Natural killer cell (primary cell): ENCODE measurements at regions not wholly inside any gene's neighbourhood (a gene's known extent, or its start where the extent isn't known, plus 50 kb on each side); places are given as distances from the start of the nearest gene placed in this dataset.

Experiments used
- ATAC-seq, 3 donors: fragments of 150-1000 bp in 2 of 3; fragments of 200-7000 bp in 1 of 3; cut with Tn5 transposase; 1 replicate in 1 of 3; 2 replicates in 2 of 3; pipeline ENCODE4 v1.10.0; 2021; ENCODE audit warnings: mild to moderate bottlenecking in 2 of 3, moderate library complexity in 2 of 3
- DNase-seq, 2 donors: peaks; one replicate each; pipeline versions ENCODE4 v3.0.0 to v3.0.0-alpha.2; 2013 to 2021; ENCODE audit warnings: mixed read lengths in 1 of 2
- H3K27ac ChIP-seq: one replicate; pipeline ENCODE4 v1.5.1; 2013; ENCODE audit warnings: mild to moderate bottlenecking, low read length
- H3K27me3 ChIP-seq: one replicate; pipeline ENCODE4 v1.6.1; 2013; ENCODE audit warnings: low read length; ENCODE audit not compliant: control insufficient read depth, insufficient read depth
- H3K36me3 ChIP-seq: one replicate; pipeline ENCODE4 v1.6.1; 2013; ENCODE audit warnings: low read length; ENCODE audit not compliant: control insufficient read depth, insufficient read depth
- H3K4me1 ChIP-seq: one replicate; pipeline ENCODE4 v1.6.1; 2013; ENCODE audit warnings: low read length; ENCODE audit not compliant: control insufficient read depth, insufficient read depth
- H3K4me3 ChIP-seq: one replicate; pipeline ENCODE4 v1.5.1; 2013; ENCODE audit warnings: low read length
- H3K9me3 ChIP-seq: one replicate; pipeline ENCODE4 v1.6.1; 2013; ENCODE audit warnings: low read length; ENCODE audit not compliant: control insufficient read depth, insufficient read depth
- H3K27ac Mint-ChIP-seq, 2 donors: one replicate each; pipeline ENCODE4 v1.8.0; 2022; ENCODE audit warnings: mild to moderate bottlenecking in 2 of 2, mixed read lengths in 2 of 2, moderate library complexity in 1 of 2
- H3K27me3 Mint-ChIP-seq, 2 donors: one replicate each; pipeline ENCODE4 v1.8.0; 2022; ENCODE audit warnings: low read depth in 2 of 2, mixed read lengths in 2 of 2
- H3K36me3 Mint-ChIP-seq: one replicate; pipeline ENCODE4 v1.8.0; 2022; ENCODE audit warnings: mixed read lengths
- H3K4me1 Mint-ChIP-seq, 2 donors: one replicate each; pipeline ENCODE4 v1.8.0; 2022; ENCODE audit warnings: mixed read lengths in 2 of 2
- H3K4me3 Mint-ChIP-seq: one replicate; pipeline ENCODE4 v1.8.0; 2022; ENCODE audit warnings: mild to moderate bottlenecking, moderate library complexity, mixed read lengths
- H3K9me3 Mint-ChIP-seq, 2 donors: one replicate each; pipeline ENCODE4 v1.8.0; 2022; ENCODE audit warnings: mixed read lengths in 2 of 2
- CTCF ChIP-seq: fragments of 200-600 bp; IDR thresholded peaks from one replicate; pipeline ENCODE4 v1.8.0; 2022; ENCODE audit warnings: antibody characterized with exemption
- WGBS: methylation state at CpG from one replicate; pipeline ENCODE4 v1.1.7; 2013; ENCODE audit warnings: missing lambda C conversion rate; ENCODE audit not compliant: insufficient coverage; 5-methylcytosine and 5-hydroxymethylcytosine counted together
- intact Hi-C: fragments of 100-400 bp; cut with micrococcal nuclease; formaldehyde crosslinking; loops from one replicate; pipeline ENCODE4 v1.14.2; 2022

GRCh38 chr6:141229296-141229695 lies 903.4 kb upstream of the GJE1 start:
- TF ChIP-seq CTCF, result no peak
- Histone ChIP-seq H3K27ac (no peak overlapping the region), H3K36me3 (no peaks in the 10 kb centered on the region), H3K9me3 (no peaks in the 10 kb centered on the region), H3K4me3 (no peak overlapping the region), H3K27me3 (no peaks in the 10 kb centered on the region), H3K4me1 (no peaks in the 10 kb centered on the region)
- ATAC-seq (no peak), DNase-seq (no peak)
- Mint-ChIP-seq H3K4me1 (no peaks in the 10 kb centered on the region), H3K27ac (no peak overlapping the region), H3K9me3 (peaks cover 2 to 6% of the 10 kb centered on the region in 2 donors), H3K36me3 (no peaks in the 10 kb centered on the region), H3K4me3 (no peak overlapping the region), H3K27me3 (no peaks in the 10 kb centered on the region)
- intact Hi-C loops, result no loop called here

- ATAC-seq (no peak), DNase-seq (no peak)
- Histone ChIP-seq H3K36me3 (no peaks in the 10 kb centered on the region), H3K9me3 (no peaks in the 10 kb centered on the region), H3K4me3 (no peak overlapping the region), H3K4me1 (no peaks in the 10 kb centered on the region), H3K27ac (no peak overlapping the region), H3K27me3 (no peaks in the 10 kb centered on the region)
- Mint-ChIP-seq H3K4me3 (no peak overlapping the region), H3K27ac (no peak overlapping the region), H3K4me1 (no peaks in the 10 kb centered on the region), H3K27me3 (no peaks in the 10 kb centered on the region), H3K36me3 (no peaks in the 10 kb centered on the region), H3K9me3 (peaks cover 8 to 14% of the 10 kb centered on the region in 2 donors)
- TF ChIP-seq CTCF, result no peak
- intact Hi-C loops, result no loop called here
These were observed 914.1 kb upstream of the GJE1 start for GRCh38 chr6:141218583-141218982.

GRCh38 chr6:141216726-141217125 lies 916.0 kb upstream of the GJE1 start:
- intact Hi-C loops, result no loop called here
- no peak for DNase-seq
- Histone ChIP-seq H3K9me3 (no peaks in the 10 kb centered on the region), H3K27me3 (no peaks in the 10 kb centered on the region), H3K4me3 (no peak overlapping the region), H3K36me3 (no peaks in the 10 kb centered on the region), H3K4me1 (no peaks in the 10 kb centered on the region), H3K27ac (no peak overlapping the region)
- no peaks in the 10 kb centered on the region for H3K36me3 Mint-ChIP-seq
- peaks cover 5 to 10% of the 10 kb centered on the region in 2 donors for H3K9me3 Mint-ChIP-seq
- TF ChIP-seq CTCF, result no peak
- H3K4me3 Mint-ChIP-seq, result no peak overlapping the region
- H3K4me1 Mint-ChIP-seq, result no peaks in the 10 kb centered on the region
- no peaks in the 10 kb centered on the region for H3K27me3 Mint-ChIP-seq
- no peak overlapping the region for H3K27ac Mint-ChIP-seq
- ATAC-seq, result no peak

GRCh38 chr6:141212296-141212695 lies 920.4 kb upstream of the GJE1 start:
- Histone ChIP-seq H3K9me3 (no peaks in the 10 kb centered on the region), H3K27me3 (no peaks in the 10 kb centered on the region), H3K4me1 (no peaks in the 10 kb centered on the region), H3K36me3 (no peaks in the 10 kb centered on the region), H3K4me3 (no peak overlapping the region), H3K27ac (no peak overlapping the region)
- DNase-seq, result no peak
- no peak for ATAC-seq
- Mint-ChIP-seq H3K27me3 (no peaks in the 10 kb centered on the region), H3K4me3 (no peak overlapping the region), H3K36me3 (no peaks in the 10 kb centered on the region), H3K27ac (no peak overlapping the region), H3K4me1 (no peaks in the 10 kb centered on the region), H3K9me3 (peaks cover 0 to 2% of the 10 kb centered on the region in 2 donors)
- TF ChIP-seq CTCF, result no peak
- intact Hi-C loops, result no loop called here
- 78% methylated on average over 1 of the region's 1 CpG for WGBS
